HepG2 (cell line): ENCODE measurements at regions not wholly inside any gene's neighbourhood (a gene's known extent, or its start where the extent isn't known, plus 50 kb on each side); places are given as distances from the start of the nearest gene placed in this dataset.
"Not testable (repeated sequence)": the region's sequence is repeated elsewhere in the genome, so short reads cannot be mapped to it uniquely, and the experiment has no call there.

Experiments
- ATAC-seq: fragments of 200-7000 bp; cut with Tn5 transposase; 3 replicates; pipeline ENCODE4 v1.9.1; 2020; ENCODE audit warnings: mild to moderate bottlenecking, moderate library complexity
- BruUV-seq: library from RNA; stranded (reverse); fragments of 400-500 nt; replicated peaks from 2 replicates; lab custom pipeline; 2021; lab: Mats Ljungman, UMichigan
- CTCF ChIA-PET: fragments of 300-600 bp; formaldehyde crosslinking; extraction: SDS; loops from one replicate; lab custom pipeline; 2021; ENCODE audit warnings: low total read pairs, inconsistent platforms, low intra/inter-chr PET ratio; lab: Yijun Ruan, JAX
- POLR2A ChIA-PET: fragments of 350-600 bp; sonication (Branson Sonifier 250); formaldehyde crosslinking; loops from one replicate; lab custom pipeline; 2020; ENCODE audit warnings: antibody characterized with exemption, inconsistent platforms; lab: Yijun Ruan, JAX
- DNase-seq: peaks from one replicate; pipeline ENCODE4 v3.0.0-alpha.2; 2015; ENCODE audit warnings: low spot score
- FAIRE-seq: peaks from 3 replicates; lab custom pipeline; 2011; peaks lifted over from hg19 to GRCh38; lab: Jason Lieb, UNC
- H2AFZ ChIP-seq: one replicate; pipeline ENCODE4 v1.6.1; 2011; ENCODE audit warnings: low read length, inconsistent platforms
- H3K27ac ChIP-seq: fragments of 300-600 bp; 3 replicates; pipeline ENCODE4 v1.8.0; 2011; ENCODE audit warnings: mixed run types, mild to moderate bottlenecking, mixed read lengths, low read length, inconsistent platforms; ENCODE audit not compliant: insufficient read depth; ENCODE audit errors: extremely low read length
- H3K27me3 ChIP-seq, 2 experiments: fragments of 200-600 bp in 1 of 2; 2 replicates in 1 of 2; 3 replicates in 1 of 2; pipeline versions ENCODE4 v1.6.0 to v1.8.0; 2011; ENCODE audit warnings: low read length in 2 of 2, mild to moderate bottlenecking in 2 of 2, moderate library complexity in 2 of 2, inconsistent platforms in 1 of 2; ENCODE audit not compliant: insufficient read depth in 2 of 2, control insufficient read depth in 1 of 2
- H3K36me3 ChIP-seq, 2 experiments: fragments of 200-600 bp in 1 of 2; replicated peaks in 1 of 2; 2 replicates in 1 of 2; 3 replicates in 1 of 2; pipeline versions ENCODE4 v1.5.1 to v1.8.0; 2011; ENCODE audit warnings: low read length in 2 of 2, inconsistent platforms in 1 of 2; ENCODE audit not compliant: insufficient read depth in 2 of 2, control insufficient read depth in 1 of 2
- H3K4me1 ChIP-seq: 2 replicates; pipeline ENCODE4 v1.5.1; 2012; ENCODE audit warnings: low read length, inconsistent platforms; ENCODE audit not compliant: insufficient read depth
- H3K4me2 ChIP-seq: 2 replicates; pipeline ENCODE4 v1.6.0; 2011; ENCODE audit warnings: low read depth, low read length, inconsistent platforms
- H3K4me3 ChIP-seq, 3 experiments: fragments of 200-600 bp in 1 of 3; sonication (generic), shearing (Covaris generic) in 1 of 3; replicated peaks in 1 of 3; 2 replicates each; pipeline ENCODE4 v1.5.1; 2011 to 2016; ENCODE audit warnings: low read length in 3 of 3, inconsistent platforms in 2 of 3, low read depth in 2 of 3, mild to moderate bottlenecking in 2 of 3, control low read depth in 1 of 3, mixed read lengths in 1 of 3; ENCODE audit not compliant: insufficient read depth in 1 of 3
- H3K79me2 ChIP-seq: one replicate; pipeline ENCODE4 v1.6.1; 2011; ENCODE audit warnings: low read length, inconsistent platforms; ENCODE audit not compliant: insufficient read depth
- H3K9ac ChIP-seq: 2 replicates; pipeline ENCODE4 v1.6.0; 2011; ENCODE audit warnings: mild to moderate bottlenecking, low read depth, low read length, inconsistent platforms; ENCODE audit not compliant: insufficient read depth
- H3K9me3 ChIP-seq: 2 replicates; pipeline ENCODE4 v1.5.1; 2012; ENCODE audit warnings: mild to moderate bottlenecking, low read length
- H4K20me1 ChIP-seq: 2 replicates; pipeline ENCODE4 v1.6.0; 2011; ENCODE audit warnings: inconsistent platforms, mild to moderate bottlenecking, low read length, moderate library complexity; ENCODE audit not compliant: insufficient read depth
- WGBS: methylation state at CpG from one replicate; pipeline ENCODE4 v1.1.6; 2017; ENCODE audit warnings: low lambda C conversion rate; 5-methylcytosine and 5-hydroxymethylcytosine counted together
- in situ Hi-C: cut with HindIII; loops from 2 replicates; pipeline ENCODE4 v1.10.0; 2017; ENCODE audit warnings: low pct_unique_long_range_greater_than_20kb; ENCODE audit not compliant: extremely low pct_ligation_motif_present
- intact Hi-C: fragments of 100-400 bp; cut with micrococcal nuclease; formaldehyde crosslinking; loops from one replicate; pipeline ENCODE4 v1.10.0; 2022; ENCODE audit not compliant: unreplicated experiment

DNA sequence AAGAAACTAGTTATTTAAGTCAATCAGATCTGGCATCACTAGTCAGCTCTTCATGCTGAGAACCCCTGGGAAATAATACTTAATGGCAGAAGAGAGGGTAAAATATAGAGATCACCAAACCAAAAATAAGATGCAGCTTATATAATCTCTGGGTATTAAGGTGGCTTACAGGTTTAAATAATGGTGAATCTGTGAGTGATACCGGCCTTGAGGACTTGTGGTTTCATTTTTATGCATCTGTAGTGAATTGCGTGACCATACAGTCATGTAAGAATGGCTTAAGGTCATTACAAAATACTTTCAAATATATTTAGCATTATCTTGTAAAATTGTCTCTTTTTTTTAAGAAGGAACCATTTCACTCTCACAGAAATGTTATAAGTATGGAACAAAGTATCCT, 1192.2 kb downstream of the RPIA start:
- H3K36me3 ChIP-seq, POLR2A ChIA-PET, H3K27me3 ChIP-seq, H3K9ac ChIP-seq, FAIRE-seq, BruUV-seq, H3K27ac ChIP-seq, H3K79me2 ChIP-seq, intact Hi-C loops, CTCF ChIA-PET, H2AFZ ChIP-seq, ATAC-seq, H4K20me1 ChIP-seq, H3K9me3 ChIP-seq, H3K4me1 ChIP-seq, DNase-seq, in situ Hi-C loops, H3K4me3 ChIP-seq, H3K4me2 ChIP-seq: not testable (repeated sequence)
- 7% methylated on average over 2 of the region's 2 CpGs for WGBS

DNA sequence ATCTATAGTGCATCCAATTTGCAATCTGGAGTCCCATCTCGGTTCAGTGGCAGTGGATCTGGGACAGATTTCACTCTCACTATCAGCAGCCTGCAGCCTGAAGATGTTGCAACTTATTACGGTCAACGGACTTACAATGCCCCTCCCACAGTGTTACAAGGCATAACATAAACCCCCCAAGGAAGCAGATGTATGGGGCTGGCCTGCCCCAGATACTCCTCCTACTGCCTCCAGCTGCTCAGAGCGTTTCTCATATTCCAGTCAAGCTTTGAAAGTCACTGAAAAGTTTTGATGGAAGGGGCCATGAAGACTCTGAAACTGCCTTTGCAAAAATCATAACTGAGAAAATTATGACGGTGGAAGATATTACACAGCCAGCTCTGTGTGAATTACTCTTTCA, 1193.6 kb downstream of the RPIA start:
- H3K4me1 ChIP-seq, H4K20me1 ChIP-seq, H3K4me2 ChIP-seq, FAIRE-seq, H3K27ac ChIP-seq, in situ Hi-C loops, ATAC-seq, H3K9ac ChIP-seq, BruUV-seq, CTCF ChIA-PET, DNase-seq, POLR2A ChIA-PET, H3K4me3 ChIP-seq, H3K27me3 ChIP-seq, H3K36me3 ChIP-seq, intact Hi-C loops, H2AFZ ChIP-seq, H3K9me3 ChIP-seq, H3K79me2 ChIP-seq: not testable (repeated sequence)
- 5% methylated on average over 2 of the region's 5 CpGs for WGBS

DNA sequence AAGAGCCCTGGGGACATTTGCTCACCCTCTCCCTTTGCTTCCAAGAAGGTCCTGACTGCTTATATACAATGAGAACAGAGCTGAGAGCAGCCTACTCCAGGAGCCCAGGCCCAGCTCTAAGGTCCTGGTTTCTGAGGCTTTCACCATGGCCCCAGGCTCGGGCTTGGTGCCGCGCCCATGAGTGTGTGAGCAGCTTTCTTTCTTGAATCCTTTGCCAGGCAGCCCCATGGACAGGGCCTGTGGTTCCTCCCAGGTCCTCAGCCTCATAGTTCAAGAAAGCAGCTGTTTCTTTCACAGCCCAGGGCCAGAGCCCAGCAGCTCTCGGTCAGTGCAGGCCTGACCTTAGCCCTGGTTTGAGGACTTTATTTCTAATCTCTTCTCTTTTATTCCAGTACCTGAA, 1197.2 kb downstream of the RPIA start:
- H3K9me3 ChIP-seq, H3K36me3 ChIP-seq, H3K9ac ChIP-seq, H3K27me3 ChIP-seq, H3K4me1 ChIP-seq, in situ Hi-C loops, H3K4me3 ChIP-seq, FAIRE-seq, CTCF ChIA-PET, H2AFZ ChIP-seq, H3K27ac ChIP-seq, H3K79me2 ChIP-seq, ATAC-seq, POLR2A ChIA-PET, H3K4me2 ChIP-seq, intact Hi-C loops, H4K20me1 ChIP-seq, DNase-seq, BruUV-seq: not testable (repeated sequence)
- no CpG with 5 or more reads among the region's 4 CpGs for WGBS

DNA sequence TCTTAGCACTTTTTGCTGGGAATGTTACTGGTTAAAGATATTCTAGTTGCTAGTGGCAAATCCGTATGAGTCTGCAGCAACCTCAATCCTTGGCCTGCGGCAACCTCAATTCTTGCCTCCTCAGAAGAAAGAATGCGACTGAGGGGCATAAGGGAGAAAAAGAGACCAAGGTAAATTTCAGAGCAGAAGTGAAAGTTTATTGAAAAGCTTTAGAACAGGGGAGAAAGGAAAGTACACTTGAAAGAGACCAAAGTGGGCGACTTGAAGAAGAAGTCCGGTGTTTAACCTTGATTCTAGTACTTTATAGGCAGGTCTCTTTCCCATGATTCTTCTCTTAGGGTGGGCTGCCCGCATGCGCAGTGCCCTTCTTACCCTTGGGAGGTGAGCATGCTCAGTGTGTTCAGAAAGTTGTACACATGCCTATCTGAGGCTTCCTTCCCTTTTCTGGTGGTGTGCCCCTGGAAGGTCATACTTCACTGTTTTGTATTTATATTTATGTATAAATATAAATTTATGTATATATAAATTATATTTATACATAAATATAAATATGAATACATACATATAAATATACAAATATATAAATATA, 1198.8 kb downstream of the RPIA start:
- in situ Hi-C loops, H3K4me2 ChIP-seq, intact Hi-C loops, CTCF ChIA-PET, H3K27me3 ChIP-seq, DNase-seq, H3K9ac ChIP-seq, H4K20me1 ChIP-seq, H3K4me1 ChIP-seq, H2AFZ ChIP-seq, H3K4me3 ChIP-seq, H3K27ac ChIP-seq, H3K36me3 ChIP-seq, BruUV-seq, FAIRE-seq, H3K79me2 ChIP-seq, H3K9me3 ChIP-seq, ATAC-seq, POLR2A ChIA-PET: not testable (repeated sequence)
- WGBS, result no CpG with 5 or more reads among the region's 7 CpGs
